CD4-positive, alpha-beta memory T cell (primary cell): ENCODE measurements at regions not wholly inside any gene's neighbourhood (a gene's known extent, or its start where the extent isn't known, plus 50 kb on each side); places are given as distances from the start of the nearest gene placed in this dataset.

Experiments used
- CTCF ChIA-PET: fragments of 350-600 bp; sonication (Branson Sonifier 250); formaldehyde crosslinking; loops from one replicate; lab custom pipeline; 2021; ENCODE audit warnings: inconsistent platforms; ENCODE audit not compliant: partially characterized antibody; lab: Charles Lee
- POLR2A ChIA-PET: fragments of 350-600 bp; sonication (Branson Sonifier 250); formaldehyde crosslinking; loops from one replicate; lab custom pipeline; 2021; ENCODE audit not compliant: partially characterized antibody; lab: Charles Lee
- DNase-seq, 5 donors: peaks; one replicate each; pipeline versions ENCODE4 v3.0.0 to v3.0.0-alpha.2; 2020 to 2022; ENCODE audit warnings: mixed read lengths in 1 of 5
- H3K27ac ChIP-seq: one replicate; pipeline ENCODE4 v1.7.0; 2013; ENCODE audit warnings: low read depth, low read length
- H3K27me3 ChIP-seq: 2 replicates; pipeline ENCODE4 v1.7.0; 2013; ENCODE audit warnings: mild to moderate bottlenecking, low read length, moderate library complexity; ENCODE audit not compliant: insufficient read depth
- H3K36me3 ChIP-seq: 2 replicates; pipeline ENCODE4 v1.7.0; 2013; ENCODE audit warnings: mild to moderate bottlenecking, low read length, moderate library complexity; ENCODE audit not compliant: insufficient read depth
- H3K4me1 ChIP-seq: 2 replicates; pipeline ENCODE4 v1.7.0; 2013; ENCODE audit warnings: mild to moderate bottlenecking, low read length, moderate library complexity; ENCODE audit not compliant: insufficient read depth
- H3K4me3 ChIP-seq, 2 donors: one replicate each; pipeline ENCODE4 v1.7.0; 2013; ENCODE audit warnings: low read length in 2 of 2, mild to moderate bottlenecking in 1 of 2
- H3K9me3 ChIP-seq, 2 donors: one replicate each; pipeline ENCODE4 v1.7.0; 2013; ENCODE audit warnings: low read length in 2 of 2, control low read depth in 1 of 2; ENCODE audit not compliant: control insufficient read depth in 1 of 2
- H3K27ac Mint-ChIP-seq, 7 donors: one replicate each; pipeline ENCODE4 v1.8.0; 2020 to 2021; ENCODE audit warnings: mixed read lengths in 7 of 7, mild to moderate bottlenecking in 6 of 7, inconsistent platforms in 3 of 7, moderate library complexity in 3 of 7
- H3K27me3 Mint-ChIP-seq, 2 donors: one replicate each; pipeline ENCODE4 v1.8.0; 2020 to 2021; ENCODE audit warnings: mixed read lengths in 2 of 2
- H3K36me3 Mint-ChIP-seq, 2 donors: one replicate each; pipeline ENCODE4 v1.8.0; 2020 to 2021; ENCODE audit warnings: mixed read lengths in 2 of 2, inconsistent platforms in 1 of 2, mild to moderate bottlenecking in 1 of 2
- H3K4me1 Mint-ChIP-seq, 4 donors: one replicate each; pipeline ENCODE4 v1.8.0; 2020 to 2021; ENCODE audit warnings: mixed read lengths in 4 of 4, mild to moderate bottlenecking in 1 of 4
- H3K4me3 Mint-ChIP-seq, 8 donors: one replicate each; pipeline ENCODE4 v1.8.0; 2020 to 2021; ENCODE audit warnings: mixed read lengths in 8 of 8, mild to moderate bottlenecking in 7 of 8, moderate library complexity in 6 of 8, inconsistent platforms in 3 of 8
- H3K9me3 Mint-ChIP-seq, 8 donors: one replicate each; pipeline ENCODE4 v1.8.0; 2020 to 2021; ENCODE audit warnings: mixed read lengths in 8 of 8, mild to moderate bottlenecking in 5 of 8, inconsistent platforms in 3 of 8, moderate library complexity in 1 of 8
- intact Hi-C: fragments of 100-400 bp; cut with micrococcal nuclease; formaldehyde crosslinking; loops from one replicate; pipeline ENCODE4 v1.15.1; 2023

DNA sequence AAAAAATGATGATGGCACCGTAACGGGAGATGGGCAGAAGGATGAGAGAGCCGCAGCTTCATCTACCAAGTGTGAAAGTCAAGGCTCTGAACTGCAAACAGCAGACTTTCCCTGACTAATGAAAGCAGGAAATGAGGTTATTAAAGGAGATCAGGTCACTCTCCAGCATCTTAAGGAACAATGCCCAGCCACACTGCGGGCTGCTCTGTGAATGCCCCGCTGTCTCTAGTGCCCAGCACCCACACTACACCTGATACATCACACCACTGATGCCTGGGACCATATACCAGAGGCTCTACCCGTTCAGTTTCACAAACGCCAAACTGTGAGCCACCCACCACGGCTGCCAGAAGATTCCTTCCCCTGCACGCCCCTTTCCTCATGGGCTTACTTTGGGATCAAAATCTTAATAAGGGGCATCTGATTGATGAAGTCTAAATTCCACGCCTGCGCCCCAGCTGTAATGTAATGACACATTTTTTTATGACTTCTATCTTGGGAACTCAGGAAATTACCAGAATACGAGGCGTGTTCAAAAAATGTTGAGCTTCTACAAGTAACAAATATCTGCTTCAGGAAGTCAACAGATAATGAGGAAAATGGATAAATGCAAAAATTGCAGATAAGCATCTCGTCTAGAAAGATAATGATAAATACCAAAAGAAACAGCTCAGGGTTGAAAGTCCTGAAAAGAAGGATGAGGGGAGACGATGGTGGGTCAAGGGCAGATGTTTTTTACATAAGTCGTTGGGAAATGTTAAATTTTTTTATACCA is 72.0 kb downstream of the MIS18A start:
- no peaks in the 10 kb centered on the region for H3K27me3 ChIP-seq
- no peaks in the 10 kb centered on the region for H3K36me3 ChIP-seq
- intact Hi-C loops, result no loop called here
- POLR2A ChIA-PET, result no interaction called here
- no peak overlapping the region for H3K27ac Mint-ChIP-seq
- H3K4me1 ChIP-seq, result no peaks in the 10 kb centered on the region
- no peak overlapping the region for H3K27ac ChIP-seq
- no peaks in the 10 kb centered on the region for H3K9me3 ChIP-seq
- no peak overlapping the region for H3K4me3 ChIP-seq
- H3K27me3 Mint-ChIP-seq, result peaks cover 2 to 7% of the 10 kb centered on the region in 2 donors
- peaks cover 0 to 4% (median 0%) of the 10 kb centered on the region in 8 donors for H3K9me3 Mint-ChIP-seq
- H3K4me3 Mint-ChIP-seq, result no peak overlapping the region
- H3K4me1 Mint-ChIP-seq, result no peaks in the 10 kb centered on the region
- no peaks in the 10 kb centered on the region for H3K36me3 Mint-ChIP-seq
- CTCF ChIA-PET, result no interaction called here
- DNase-seq, result no peak

DNA sequence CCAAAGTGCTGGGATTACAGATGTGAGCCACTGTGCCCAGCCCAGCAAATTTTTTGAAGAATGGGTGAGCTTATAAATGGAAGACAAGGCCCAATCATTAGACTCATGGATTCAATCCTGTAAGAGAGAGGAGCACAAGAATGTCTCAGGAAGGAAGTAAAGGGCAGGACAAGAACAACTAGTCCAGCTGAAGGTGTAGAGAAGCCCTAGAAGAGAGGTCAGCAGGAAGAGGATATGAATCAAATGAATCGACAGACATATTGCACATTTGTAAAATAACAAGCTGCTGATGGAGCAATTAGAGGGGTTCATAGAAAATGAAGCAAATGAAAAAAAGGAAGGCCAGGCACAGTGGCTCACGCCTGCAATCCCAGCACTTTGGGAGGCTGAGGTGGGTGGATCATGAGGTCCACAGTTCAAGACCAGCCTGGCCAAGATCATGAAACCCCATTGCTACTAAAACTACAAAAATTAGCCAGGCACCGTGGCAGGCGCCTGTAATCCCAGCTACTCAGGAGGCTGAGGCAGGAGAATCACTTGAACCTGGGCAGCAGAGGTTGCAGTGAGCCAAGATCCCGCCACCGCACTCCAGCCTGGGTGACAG is 74.9 kb downstream of the MIS18A start:
- Mint-ChIP-seq H3K27me3 (peaks cover 0 to 5% of the 10 kb centered on the region in 2 donors), H3K4me3 (no peak overlapping the region), H3K4me1 (no peaks in the 10 kb centered on the region), H3K27ac (no peak overlapping the region), H3K9me3 (peaks cover 0 to 4% (median 0%) of the 10 kb centered on the region in 8 donors), H3K36me3 (no peaks in the 10 kb centered on the region)
- no peak overlapping the region for H3K27ac ChIP-seq
- no peaks in the 10 kb centered on the region for H3K9me3 ChIP-seq
- H3K4me1 ChIP-seq, result no peaks in the 10 kb centered on the region
- intact Hi-C loops, result no loop called here
- DNase-seq, result no peak
- ChIA-PET CTCF (no interaction called here), POLR2A (no interaction called here)
- H3K4me3 ChIP-seq, result no peak overlapping the region
- no peaks in the 10 kb centered on the region for H3K27me3 ChIP-seq
- no peaks in the 10 kb centered on the region for H3K36me3 ChIP-seq

DNA sequence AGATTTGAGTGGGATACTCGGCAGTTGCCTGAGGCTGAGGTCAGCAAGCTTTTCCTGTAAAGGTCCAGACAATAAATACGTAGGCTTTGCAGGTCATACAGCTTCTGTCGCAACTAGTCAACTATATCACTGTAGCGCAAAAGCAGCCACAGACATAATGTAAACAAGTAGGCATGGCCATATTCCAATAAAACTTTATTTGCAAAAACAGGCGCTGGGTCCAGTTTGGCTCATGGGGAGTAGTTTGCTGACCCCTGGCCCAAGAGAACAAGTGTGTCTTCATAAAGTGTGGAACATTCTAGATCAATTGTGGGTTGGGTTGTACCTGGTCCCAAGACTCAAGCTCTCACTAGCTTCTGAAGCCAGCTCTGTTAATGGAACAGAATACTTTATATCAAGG is 78.8 kb downstream of the MIS18A start:
- Histone ChIP-seq H3K27ac (no peak overlapping the region), H3K27me3 (no peaks in the 10 kb centered on the region), H3K4me3 (no peak overlapping the region), H3K36me3 (no peaks in the 10 kb centered on the region), H3K4me1 (no peaks in the 10 kb centered on the region), H3K9me3 (no peaks in the 10 kb centered on the region)
- Mint-ChIP-seq H3K4me3 (no peak overlapping the region), H3K27me3 (peaks cover 0 to 6% of the 10 kb centered on the region in 2 donors), H3K27ac (no peak overlapping the region), H3K36me3 (no peaks in the 10 kb centered on the region), H3K9me3 (peaks cover 0 to 4% (median 0%) of the 10 kb centered on the region in 8 donors), H3K4me1 (no peaks in the 10 kb centered on the region)
- POLR2A ChIA-PET, result no interaction called here
- CTCF ChIA-PET, result no interaction called here
- intact Hi-C loops, result no loop called here
- DNase-seq, result no peak

DNA sequence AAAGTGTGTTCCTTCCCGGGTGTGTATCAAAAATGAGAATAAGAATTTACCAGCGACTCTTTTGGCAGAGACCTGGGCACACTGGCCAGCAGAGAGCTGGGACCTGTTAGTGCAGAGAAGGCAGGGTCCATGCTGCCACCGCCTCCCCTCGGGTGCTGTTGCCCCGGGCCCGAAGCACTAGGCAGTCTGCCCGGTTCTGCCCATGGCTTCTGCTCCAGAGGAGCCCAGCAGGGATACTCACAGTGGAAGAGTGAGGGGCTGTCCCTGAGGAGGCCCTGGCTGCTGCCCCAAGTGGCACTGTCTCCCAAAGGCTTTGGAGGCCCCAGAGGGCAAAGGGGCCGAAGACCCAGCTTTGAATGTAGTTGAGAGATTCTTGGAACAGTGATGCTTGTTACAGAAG is 80.5 kb downstream of the MIS18A start:
- Mint-ChIP-seq H3K9me3 (no peaks in the 10 kb centered on the region), H3K36me3 (no peaks in the 10 kb centered on the region), H3K4me3 (no peak overlapping the region), H3K27ac (no peak overlapping the region), H3K4me1 (no peaks in the 10 kb centered on the region), H3K27me3 (peaks cover 0 to 6% of the 10 kb centered on the region in 2 donors)
- CTCF ChIA-PET, result interaction anchor here (0.6 kb wide), 1 partner anchor 887 kb away, joined by 3 read pairs; no protein-coding TSS in a partner anchor
- Histone ChIP-seq H3K27me3 (no peaks in the 10 kb centered on the region), H3K27ac (no peak overlapping the region), H3K4me1 (no peaks in the 10 kb centered on the region), H3K4me3 (no peak overlapping the region), H3K36me3 (no peaks in the 10 kb centered on the region), H3K9me3 (no peaks in the 10 kb centered on the region)
- POLR2A ChIA-PET, result no interaction called here
- no peak for DNase-seq
- intact Hi-C loops, result no loop called here

DNA sequence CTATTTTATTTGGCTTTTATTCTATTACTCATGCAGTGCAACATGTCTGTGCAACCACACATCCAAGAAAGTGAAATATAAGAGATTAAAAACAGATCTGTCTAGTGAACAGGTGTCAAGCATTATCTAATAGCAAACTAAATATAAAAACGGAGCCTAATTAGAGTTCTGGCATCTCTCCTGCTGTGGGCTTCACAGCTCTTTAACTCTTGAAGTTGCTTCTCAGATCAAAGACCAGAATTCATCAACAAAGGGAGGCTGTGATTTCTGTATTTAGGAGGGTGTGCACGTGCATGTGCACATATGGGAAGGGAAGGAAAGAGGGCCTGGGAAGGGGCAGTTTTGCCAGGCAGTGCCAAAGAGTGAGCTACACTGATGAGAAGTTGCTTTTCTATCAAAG is 81.0 kb downstream of the MIS18A start:
- Mint-ChIP-seq H3K9me3 (peaks cover 0 to 2% (median 0%) of the 10 kb centered on the region in 8 donors), H3K4me1 (no peaks in the 10 kb centered on the region)
- no peaks in the 10 kb centered on the region for H3K4me1 ChIP-seq

DNA sequence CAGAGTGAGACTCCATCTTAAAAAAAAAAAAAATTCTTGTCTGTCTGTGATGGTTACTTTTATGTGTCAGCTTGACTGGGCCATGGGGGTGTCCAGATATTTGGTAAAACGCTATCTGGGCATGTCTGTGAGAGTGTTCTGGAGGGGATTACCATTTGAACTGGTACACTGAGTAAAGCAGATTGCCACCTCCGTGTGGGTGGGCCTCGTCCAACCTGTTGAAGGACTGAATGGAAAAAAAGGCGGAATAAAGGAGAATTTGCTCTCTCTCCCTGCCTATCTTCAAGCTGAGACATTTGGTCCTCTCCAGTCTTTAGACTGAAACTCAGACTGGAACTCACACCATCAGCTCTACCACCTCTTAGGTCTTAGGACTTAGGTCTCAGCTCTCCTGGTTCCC is 82.8 kb downstream of the MIS18A start:
- ChIA-PET CTCF (no interaction called here), POLR2A (no interaction called here)
- Histone ChIP-seq H3K36me3 (no peaks in the 10 kb centered on the region), H3K4me1 (no peaks in the 10 kb centered on the region), H3K4me3 (no peak overlapping the region), H3K27me3 (no peaks in the 10 kb centered on the region), H3K27ac (no peak overlapping the region), H3K9me3 (no peaks in the 10 kb centered on the region)
- peaks cover 0 to 2% (median 0%) of the 10 kb centered on the region in 8 donors for H3K9me3 Mint-ChIP-seq
- intact Hi-C loops, result no loop called here
- no peak overlapping the region for H3K4me3 Mint-ChIP-seq
- H3K27me3 Mint-ChIP-seq, result peaks cover 0 to 9% of the 10 kb centered on the region in 2 donors
- no peak for DNase-seq
- H3K36me3 Mint-ChIP-seq, result no peaks in the 10 kb centered on the region
- no peak overlapping the region for H3K27ac Mint-ChIP-seq
- no peaks in the 10 kb centered on the region for H3K4me1 Mint-ChIP-seq

More for the DNA sequence above, 81.0 kb downstream of the MIS18A start:
- Mint-ChIP-seq H3K27me3 (peaks cover 0 to 6% of the 10 kb centered on the region in 2 donors), H3K4me3 (no peak overlapping the region), H3K36me3 (no peaks in the 10 kb centered on the region), H3K27ac (no peak overlapping the region)
- Histone ChIP-seq H3K4me3 (no peak overlapping the region), H3K27me3 (no peaks in the 10 kb centered on the region), H3K36me3 (no peaks in the 10 kb centered on the region), H3K9me3 (no peaks in the 10 kb centered on the region), H3K27ac (no peak overlapping the region)
- POLR2A ChIA-PET, result no interaction called here
- DNase-seq, result no peak
- CTCF ChIA-PET, result interaction anchor here (0.6 kb wide), 1 partner anchor 887 kb away, joined by 3 read pairs; no protein-coding TSS in a partner anchor
- intact Hi-C loops, result no loop called here

DNA sequence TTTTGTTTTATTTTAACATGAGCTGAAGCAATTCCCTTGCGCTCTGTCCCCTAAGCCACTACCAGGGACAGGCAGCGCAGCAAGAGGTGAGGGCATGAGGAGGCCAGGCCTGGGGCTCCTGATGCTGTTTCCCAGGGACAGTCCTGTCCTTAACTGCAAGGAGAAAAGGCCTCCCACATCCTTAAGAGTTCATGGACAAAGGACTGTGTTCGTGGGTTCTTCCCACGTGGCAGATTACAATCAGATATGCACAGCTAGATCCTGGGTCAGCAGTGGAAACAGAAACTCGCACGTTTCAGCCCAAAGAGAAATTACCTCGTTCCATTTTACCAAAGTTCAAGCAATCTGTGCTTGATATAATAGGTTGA is 85.8 kb downstream of the MIS18A start:
- CTCF ChIA-PET, result no interaction called here
- H3K4me3 Mint-ChIP-seq, result no peak overlapping the region
- no peaks in the 10 kb centered on the region for H3K36me3 Mint-ChIP-seq
- H3K4me3 ChIP-seq, result no peak overlapping the region
- peaks cover 0 to 2% (median 0%) of the 10 kb centered on the region in 8 donors for H3K9me3 Mint-ChIP-seq
- no peak overlapping the region for H3K27ac ChIP-seq
- DNase-seq, result no peak
- H3K27ac Mint-ChIP-seq, result no peak overlapping the region
- intact Hi-C loops, result no loop called here
- peaks cover 11 to 12% of the 10 kb centered on the region in 2 donors for H3K27me3 Mint-ChIP-seq
- H3K9me3 ChIP-seq, result no peaks in the 10 kb centered on the region
- H3K4me1 Mint-ChIP-seq, result no peaks in the 10 kb centered on the region
- POLR2A ChIA-PET, result no interaction called here
- no peaks in the 10 kb centered on the region for H3K27me3 ChIP-seq
- no peaks in the 10 kb centered on the region for H3K36me3 ChIP-seq
- no peaks in the 10 kb centered on the region for H3K4me1 ChIP-seq
